ENCODE measurements at regions not wholly inside any gene's neighbourhood (a gene's known extent, or its start where the extent isn't known, plus 50 kb on each side); places are given as distances from the start of the nearest gene placed in this dataset.

DNA sequence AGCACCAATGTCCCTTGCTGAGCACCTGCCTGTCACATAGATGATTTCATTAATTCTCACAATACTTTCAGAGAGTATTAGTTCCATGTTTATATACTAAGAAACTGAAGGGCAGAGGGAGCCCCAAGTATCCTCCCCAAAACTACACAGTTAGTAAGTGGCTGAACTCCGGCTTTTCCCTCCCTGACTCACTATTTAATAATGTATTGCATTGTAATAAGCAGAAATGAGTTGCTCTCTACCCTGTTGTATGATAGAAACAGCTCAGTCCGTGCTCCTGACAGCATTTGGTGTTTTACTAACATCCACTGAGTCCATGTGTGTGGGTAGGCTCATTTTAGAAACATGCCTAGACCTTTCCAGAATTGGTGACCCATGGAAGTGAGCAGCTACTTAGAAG is 76.8 kb downstream of the OLIG3 start:
- TF ChIP-seq, protein P1, sequence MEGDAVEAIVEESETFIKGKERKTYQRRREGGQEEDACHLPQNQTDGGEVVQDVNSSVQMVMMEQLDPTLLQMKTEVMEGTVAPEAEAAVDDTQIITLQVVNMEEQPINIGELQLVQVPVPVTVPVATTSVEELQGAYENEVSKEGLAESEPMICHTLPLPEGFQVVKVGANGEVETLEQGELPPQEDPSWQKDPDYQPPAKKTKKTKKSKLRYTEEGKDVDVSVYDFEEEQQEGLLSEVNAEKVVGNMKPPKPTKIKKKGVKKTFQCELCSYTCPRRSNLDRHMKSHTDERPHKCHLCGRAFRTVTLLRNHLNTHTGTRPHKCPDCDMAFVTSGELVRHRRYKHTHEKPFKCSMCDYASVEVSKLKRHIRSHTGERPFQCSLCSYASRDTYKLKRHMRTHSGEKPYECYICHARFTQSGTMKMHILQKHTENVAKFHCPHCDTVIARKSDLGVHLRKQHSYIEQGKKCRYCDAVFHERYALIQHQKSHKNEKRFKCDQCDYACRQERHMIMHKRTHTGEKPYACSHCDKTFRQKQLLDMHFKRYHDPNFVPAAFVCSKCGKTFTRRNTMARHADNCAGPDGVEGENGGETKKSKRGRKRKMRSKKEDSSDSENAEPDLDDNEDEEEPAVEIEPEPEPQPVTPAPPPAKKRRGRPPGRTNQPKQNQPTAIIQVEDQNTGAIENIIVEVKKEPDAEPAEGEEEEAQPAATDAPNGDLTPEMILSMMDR (IDR thresholded peaks at IDR 0.05): no peak
- no peak for TF ChIP-seq POLR2A (IDR thresholded peaks at IDR 0.05)

Measured in body of pancreas (tissue), 4 donors.